HG02623 (cell line): ENCODE measurements at regions not wholly inside any gene's neighbourhood (a gene's known extent, or its start where the extent isn't known, plus 50 kb on each side); places are given as distances from the start of the nearest gene placed in this dataset.

ENCODE experiments used
- ATAC-seq: cut with Tn5 transposase; IDR thresholded peaks from one replicate; pipeline ENCODE4 v1.9.1; 2021; ENCODE audit warnings: moderate library complexity; ENCODE audit not compliant: unreplicated experiment

- no peak for ATAC-seq
These were observed 124.3 kb downstream of the BBS10 start for GRCh38 chr12:76223869-76224268.

- ATAC-seq, result no peak
These were observed 127.2 kb downstream of the BBS10 start for GRCh38 chr12:76220980-76221379.

- no peak for ATAC-seq
These were observed 128.4 kb downstream of the BBS10 start for GRCh38 chr12:76219806-76220205.

- no peak for ATAC-seq
These were observed 131.4 kb downstream of the BBS10 start for GRCh38 chr12:76216585-76217472.

- no peak for ATAC-seq
These were observed 123.6 kb upstream of the NAP1L1 start for GRCh38 chr12:76208129-76208528.

- ATAC-seq, result no peak
These were observed 122.2 kb upstream of the NAP1L1 start for GRCh38 chr12:76206677-76207072.

GRCh38 chr12:76206039-76206676 is 121.7 kb upstream of the NAP1L1 start:
- no peak for ATAC-seq

- ATAC-seq, result no peak
These were observed 118.1 kb upstream of the NAP1L1 start for GRCh38 chr12:76202621-76203020.

- no peak for ATAC-seq
These were observed 117.3 kb upstream of the NAP1L1 start for GRCh38 chr12:76201758-76202157.

- no peak for ATAC-seq
These were observed 116.8 kb upstream of the NAP1L1 start for GRCh38 chr12:76201316-76201715.

- no peak for ATAC-seq
These were observed 115.3 kb upstream of the NAP1L1 start for GRCh38 chr12:76199808-76200207.

- no peak for ATAC-seq
These were observed 114.4 kb upstream of the NAP1L1 start for GRCh38 chr12:76198839-76199238.

- no peak for ATAC-seq
These were observed 112.8 kb upstream of the NAP1L1 start for GRCh38 chr12:76197283-76197682.

GRCh38 chr12:76195920-76196319 is 111.4 kb upstream of the NAP1L1 start:
- no peak for ATAC-seq

GRCh38 chr12:76194724-76195123 is 110.2 kb upstream of the NAP1L1 start:
- no peak for ATAC-seq

- no peak for ATAC-seq
These were observed 109.5 kb upstream of the NAP1L1 start for GRCh38 chr12:76193961-76194360.

- no peak for ATAC-seq
These were observed 107.9 kb upstream of the NAP1L1 start for GRCh38 chr12:76192416-76192815.

- ATAC-seq, result no peak
These were observed 105.8 kb upstream of the NAP1L1 start for GRCh38 chr12:76190299-76190698.

GRCh38 chr12:76189851-76190250 is 105.4 kb upstream of the NAP1L1 start:
- ATAC-seq, result no peak

- no peak for ATAC-seq
These were observed 102.7 kb upstream of the NAP1L1 start for GRCh38 chr12:76187177-76187576.

GRCh38 chr12:76186131-76186906 is 101.8 kb upstream of the NAP1L1 start:
- no peak for ATAC-seq
